Breast epithelium (tissue), 3 donors: ENCODE measurements at regions not wholly inside any gene's neighbourhood (a gene's known extent, or its start where the extent isn't known, plus 50 kb on each side); places are given as distances from the start of the nearest gene placed in this dataset.
A peak's percentile ranks its signal among the peaks of the same experiment; 100 is the strongest.

Experiments
- POLR2A ChIP-seq: fragments of 450-650 bp; IDR thresholded peaks from one replicate; pipeline ENCODE4 v1.6.1; 2016; ENCODE audit warnings: antibody characterized with exemption, mild to moderate bottlenecking, moderate library complexity
- POLR2AphosphoS5 ChIP-seq, 3 donors: sonication (generic); formaldehyde crosslinking; IDR thresholded peaks; one replicate each; pipeline ENCODE4 v1.6.1; 2017; ENCODE audit warnings: antibody characterized with exemption in 3 of 3
- TF ChIP-seq, protein P1 (sequence below), 3 donors: fragments of 450-650 bp; IDR thresholded peaks; one replicate each; pipeline ENCODE4 v1.5.1; 2016 to 2017; ENCODE audit warnings: antibody characterized with exemption in 3 of 3, mild to moderate bottlenecking in 3 of 3, moderate library complexity in 3 of 3

DNA sequence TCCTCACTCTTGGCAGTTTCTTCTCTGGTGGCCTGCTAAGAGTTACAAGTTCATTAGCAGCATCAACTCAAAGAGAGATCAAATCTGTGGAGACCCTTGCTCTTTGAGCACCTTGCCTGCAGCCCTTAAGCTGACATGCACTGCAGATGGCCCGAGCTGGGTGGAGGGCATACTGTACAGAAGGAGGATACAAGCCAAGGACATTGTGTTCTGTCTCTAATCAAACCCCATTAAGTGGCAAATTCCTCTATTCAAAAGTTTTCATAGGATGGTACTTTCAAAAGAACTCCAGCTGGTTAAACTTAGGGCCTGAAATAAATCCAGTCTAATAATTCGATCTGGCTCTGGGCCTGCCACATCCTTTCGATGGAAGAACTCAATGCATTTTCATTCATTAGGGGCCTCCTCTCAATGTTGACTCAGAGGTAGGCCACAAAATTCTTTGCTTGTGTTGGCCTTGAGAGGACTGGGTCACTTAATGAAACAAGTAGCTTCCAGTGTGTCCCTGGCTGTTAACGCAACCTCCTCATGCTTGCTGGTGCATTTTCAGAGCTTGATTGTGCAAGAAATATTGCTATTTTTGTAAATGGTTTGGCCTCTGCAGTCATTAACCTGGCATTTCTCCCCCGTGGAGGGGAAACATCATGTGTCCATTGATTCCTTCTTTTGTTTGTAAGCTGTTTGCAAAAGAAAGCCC lies 318.2 kb downstream of the NUAK1 start:
- TF ChIP-seq, protein P1, sequence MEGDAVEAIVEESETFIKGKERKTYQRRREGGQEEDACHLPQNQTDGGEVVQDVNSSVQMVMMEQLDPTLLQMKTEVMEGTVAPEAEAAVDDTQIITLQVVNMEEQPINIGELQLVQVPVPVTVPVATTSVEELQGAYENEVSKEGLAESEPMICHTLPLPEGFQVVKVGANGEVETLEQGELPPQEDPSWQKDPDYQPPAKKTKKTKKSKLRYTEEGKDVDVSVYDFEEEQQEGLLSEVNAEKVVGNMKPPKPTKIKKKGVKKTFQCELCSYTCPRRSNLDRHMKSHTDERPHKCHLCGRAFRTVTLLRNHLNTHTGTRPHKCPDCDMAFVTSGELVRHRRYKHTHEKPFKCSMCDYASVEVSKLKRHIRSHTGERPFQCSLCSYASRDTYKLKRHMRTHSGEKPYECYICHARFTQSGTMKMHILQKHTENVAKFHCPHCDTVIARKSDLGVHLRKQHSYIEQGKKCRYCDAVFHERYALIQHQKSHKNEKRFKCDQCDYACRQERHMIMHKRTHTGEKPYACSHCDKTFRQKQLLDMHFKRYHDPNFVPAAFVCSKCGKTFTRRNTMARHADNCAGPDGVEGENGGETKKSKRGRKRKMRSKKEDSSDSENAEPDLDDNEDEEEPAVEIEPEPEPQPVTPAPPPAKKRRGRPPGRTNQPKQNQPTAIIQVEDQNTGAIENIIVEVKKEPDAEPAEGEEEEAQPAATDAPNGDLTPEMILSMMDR (IDR thresholded peaks at IDR 0.05), result no peak
- no peak for TF ChIP-seq POLR2A
- peak in 1 of 3 donors; percentile 66 for TF ChIP-seq POLR2AphosphoS5 (IDR thresholded peaks at IDR 0.05)
